WTC11 (cell line): ENCODE measurements at regions not wholly inside any gene's neighbourhood (a gene's known extent, or its start where the extent isn't known, plus 50 kb on each side); places are given as distances from the start of the nearest gene placed in this dataset.

ENCODE experiments used
- ATAC-seq: fragments of 200-7000 bp; cut with Tn5 transposase; 2 replicates; pipeline ENCODE4 v1.10.0; 2021; ENCODE audit warnings: mild to moderate bottlenecking, moderate library complexity
- CTCF ChIA-PET: fragments of 300-600 bp; sonication (Branson Sonifier 250); formaldehyde crosslinking; loops from one replicate; lab custom pipeline; 2021; ENCODE audit warnings: antibody characterized with exemption; lab: Charles Lee
- POLR2A ChIA-PET: fragments of 350-600 bp; sonication (Branson Sonifier 250); formaldehyde crosslinking; loops from one replicate; lab custom pipeline; 2021; ENCODE audit warnings: antibody characterized with exemption; lab: Charles Lee
- DNase-seq: peaks from one replicate; pipeline ENCODE4 v3.0.0; 2021; ENCODE audit warnings: low spot score
- H3K27ac Mint-ChIP-seq: 2 replicates; pipeline ENCODE4 v1.8.0; 2021; ENCODE audit warnings: mixed read lengths
- H3K27me3 Mint-ChIP-seq: 2 replicates; pipeline ENCODE4 v1.8.0; 2021; ENCODE audit warnings: low read depth, mild to moderate bottlenecking, moderate library complexity, mixed read lengths
- H3K36me3 Mint-ChIP-seq: 2 replicates; pipeline ENCODE4 v1.8.0; 2021; ENCODE audit warnings: mixed read lengths
- H3K4me1 Mint-ChIP-seq: 2 replicates; pipeline ENCODE4 v1.8.0; 2022; ENCODE audit warnings: mixed read lengths
- H3K4me3 Mint-ChIP-seq: 2 replicates; pipeline ENCODE4 v1.8.0; 2021; ENCODE audit warnings: mild to moderate bottlenecking, moderate library complexity, mixed read lengths
- H3K9me3 Mint-ChIP-seq: 2 replicates; pipeline ENCODE4 v1.8.0; 2021; ENCODE audit warnings: mixed read lengths
- ATF1 ChIP-seq: sonication (generic); formaldehyde crosslinking; IDR thresholded peaks from 2 replicates; pipeline ENCODE4 v1.8.1; 2023; ENCODE audit warnings: mild to moderate bottlenecking, moderate library complexity, missing genetic modification reagents
- ATF6 ChIP-seq: sonication (generic); formaldehyde crosslinking; IDR thresholded peaks from 2 replicates; pipeline ENCODE4 v1.8.1; 2023; ENCODE audit warnings: mild to moderate bottlenecking, missing genetic modification reagents
- CBFB ChIP-seq: sonication (generic); formaldehyde crosslinking; IDR thresholded peaks from 2 replicates; pipeline ENCODE4 v1.8.1; 2022; ENCODE audit warnings: mild to moderate bottlenecking, low read depth, missing genetic modification reagents
- CREB1 ChIP-seq: sonication (generic); formaldehyde crosslinking; IDR thresholded peaks from 2 replicates; pipeline ENCODE4 v1.8.0; 2023; ENCODE audit warnings: mild to moderate bottlenecking, missing genetic modification reagents
- CREM ChIP-seq: sonication (generic); formaldehyde crosslinking; IDR thresholded peaks from 2 replicates; pipeline ENCODE4 v1.8.1; 2022; ENCODE audit warnings: mild to moderate bottlenecking, missing genetic modification reagents, moderate library complexity
- E2F4 ChIP-seq: sonication (generic); formaldehyde crosslinking; IDR thresholded peaks from 2 replicates; pipeline ENCODE4 v1.8.1; 2022; ENCODE audit warnings: low read depth, mild to moderate bottlenecking, moderate library complexity, missing genetic modification reagents, borderline replicate concordance
- ELF4 ChIP-seq: sonication (generic); formaldehyde crosslinking; IDR thresholded peaks from 2 replicates; pipeline ENCODE4 v1.8.1; 2022; ENCODE audit warnings: low read depth, mild to moderate bottlenecking, moderate library complexity, missing genetic modification reagents
- EMX1 ChIP-seq: fragments of 250-450 bp; sonication (Bioruptor Pico); IDR thresholded peaks from 2 replicates; pipeline ENCODE4 v1.8.0; 2021; ENCODE audit warnings: mild to moderate bottlenecking
- GRHL2 ChIP-seq: fragments of 250-450 bp; sonication (Bioruptor Pico); IDR thresholded peaks from 2 replicates; pipeline ENCODE4 v1.8.0; 2022; ENCODE audit warnings: mild to moderate bottlenecking, moderate library complexity; ENCODE audit not compliant: insufficient replicate concordance, severe bottlenecking
- IRF2 ChIP-seq: sonication (generic); formaldehyde crosslinking; IDR thresholded peaks from 2 replicates; pipeline ENCODE4 v1.8.0; 2022; ENCODE audit warnings: low read depth, missing genetic modification reagents, borderline replicate concordance
- JUN ChIP-seq: sonication (generic); formaldehyde crosslinking; IDR thresholded peaks from 2 replicates; pipeline ENCODE4 v1.8.0; 2023; ENCODE audit warnings: mild to moderate bottlenecking, missing genetic modification reagents
- KAT7 ChIP-seq: sonication (generic); formaldehyde crosslinking; IDR thresholded peaks from 2 replicates; pipeline ENCODE4 v1.8.1; 2023; ENCODE audit warnings: missing genetic modification reagents, mild to moderate bottlenecking, borderline replicate concordance
- MXD4 ChIP-seq: fragments of 250-450 bp; sonication (Bioruptor Pico); IDR thresholded peaks from 2 replicates; pipeline ENCODE4 v1.8.0; 2021; ENCODE audit warnings: mild to moderate bottlenecking, moderate library complexity, borderline replicate concordance
- MYBL2 ChIP-seq: sonication (generic); formaldehyde crosslinking; IDR thresholded peaks from 2 replicates; pipeline ENCODE4 v1.8.1; 2023; ENCODE audit warnings: mild to moderate bottlenecking, moderate library complexity, missing genetic modification reagents
- NFE2L1 ChIP-seq: sonication (generic); formaldehyde crosslinking; IDR thresholded peaks from 2 replicates; pipeline ENCODE4 v1.8.1; 2023; ENCODE audit warnings: missing genetic modification reagents
- NR1H2 ChIP-seq: sonication (generic); formaldehyde crosslinking; IDR thresholded peaks from 2 replicates; pipeline ENCODE4 v1.9.0; 2021; ENCODE audit warnings: mild to moderate bottlenecking, moderate library complexity, missing genetic modification reagents
- PREB ChIP-seq: sonication (generic); formaldehyde crosslinking; IDR thresholded peaks from 2 replicates; pipeline ENCODE4 v1.8.1; 2022; ENCODE audit warnings: mild to moderate bottlenecking, missing genetic modification reagents, moderate library complexity, borderline replicate concordance
- RELA ChIP-seq: sonication (generic); formaldehyde crosslinking; IDR thresholded peaks from 2 replicates; pipeline ENCODE4 v1.8.1; 2022; ENCODE audit warnings: missing genetic modification reagents, mild to moderate bottlenecking, borderline replicate concordance
- TCF7 ChIP-seq: sonication (generic); formaldehyde crosslinking; IDR thresholded peaks from 2 replicates; pipeline ENCODE4 v1.8.0; 2022; ENCODE audit warnings: mild to moderate bottlenecking, low read depth, missing genetic modification reagents, moderate library complexity
- TEAD1 ChIP-seq: sonication (generic); formaldehyde crosslinking; IDR thresholded peaks from 2 replicates; pipeline ENCODE4 v1.8.0; 2022; ENCODE audit warnings: mild to moderate bottlenecking, missing genetic modification reagents
- TEAD4 ChIP-seq: sonication (generic); formaldehyde crosslinking; IDR thresholded peaks from 2 replicates; pipeline ENCODE4 v1.8.0; 2022; ENCODE audit warnings: mild to moderate bottlenecking, missing genetic modification reagents
- ZNF317 ChIP-seq: sonication (generic); formaldehyde crosslinking; IDR thresholded peaks from 2 replicates; pipeline ENCODE4 v1.8.1; 2023; ENCODE audit warnings: low read depth, mild to moderate bottlenecking, moderate library complexity, missing genetic modification reagents, borderline replicate concordance
- ZNF416 ChIP-seq: fragments of 250-450 bp; sonication (Bioruptor Pico); IDR thresholded peaks from 2 replicates; pipeline ENCODE4 v1.9.0; 2021; ENCODE audit warnings: mild to moderate bottlenecking, inconsistent platforms
- ZNF423 ChIP-seq: fragments of 250-450 bp; sonication (Bioruptor Pico); IDR thresholded peaks from 2 replicates; pipeline ENCODE4 v2.1.2; 2022; ENCODE audit warnings: mild to moderate bottlenecking, moderate library complexity
- TF ChIP-seq, protein P1 (sequence below): sonication (generic); formaldehyde crosslinking; IDR thresholded peaks from 2 replicates; pipeline ENCODE4 v1.8.1; 2023; ENCODE audit warnings: mild to moderate bottlenecking, missing genetic modification reagents
- TF ChIP-seq, protein P2 (sequence below): sonication (generic); formaldehyde crosslinking; IDR thresholded peaks from 2 replicates; pipeline ENCODE4 v1.8.1; 2022; ENCODE audit warnings: missing genetic modification reagents, borderline replicate concordance
- TF ChIP-seq, protein P3 (sequence below): sonication (generic); formaldehyde crosslinking; conservative IDR thresholded peaks from 2 replicates; pipeline ENCODE4 v1.8.1; 2022; ENCODE audit warnings: mild to moderate bottlenecking, missing genetic modification reagents
- TF ChIP-seq, protein P4 (sequence below): fragments of 200-600 bp; IDR thresholded peaks from 2 replicates; pipeline ENCODE4 v1.8.0; 2022; ENCODE audit warnings: antibody characterized with exemption

- H3K4me3 Mint-ChIP-seq, result no peak overlapping the region
- H3K36me3 Mint-ChIP-seq, result no peaks in the 10 kb centered on the region; the same call in 1 of the 2 replicates
- peaks cover 12% of the 10 kb centered on the region for H3K9me3 Mint-ChIP-seq
- H3K27me3 Mint-ChIP-seq, result no peaks in the 10 kb centered on the region
- CTCF ChIA-PET, result no interaction called here
- DNase-seq (no peak), ATAC-seq (no peak)
- TF ChIP-seq ZNF416 (CRISPR knock-in tag) (no peak), EMX1 (CRISPR knock-in tag) (no peak), TEAD4 (no peak), ZNF423 (CRISPR knock-in tag) (no peak), NFE2L1 (no peak), GRHL2 (no peak), IRF2 (CRISPR knock-in tag) (no peak), ATF1 (CRISPR knock-in tag) (no peak), NR1H2 (CRISPR knock-in tag) (no peak), E2F4 (no peak), ATF6 (CRISPR knock-in tag) (no peak), JUN (CRISPR knock-in tag) (no peak), MYBL2 (CRISPR knock-in tag) (no peak), RELA (CRISPR knock-in tag) (no peak), MXD4 (CRISPR knock-in tag) (no peak), KAT7 (no peak), TEAD1 (CRISPR knock-in tag) (no peak)
- TF ChIP-seq, protein P1, sequence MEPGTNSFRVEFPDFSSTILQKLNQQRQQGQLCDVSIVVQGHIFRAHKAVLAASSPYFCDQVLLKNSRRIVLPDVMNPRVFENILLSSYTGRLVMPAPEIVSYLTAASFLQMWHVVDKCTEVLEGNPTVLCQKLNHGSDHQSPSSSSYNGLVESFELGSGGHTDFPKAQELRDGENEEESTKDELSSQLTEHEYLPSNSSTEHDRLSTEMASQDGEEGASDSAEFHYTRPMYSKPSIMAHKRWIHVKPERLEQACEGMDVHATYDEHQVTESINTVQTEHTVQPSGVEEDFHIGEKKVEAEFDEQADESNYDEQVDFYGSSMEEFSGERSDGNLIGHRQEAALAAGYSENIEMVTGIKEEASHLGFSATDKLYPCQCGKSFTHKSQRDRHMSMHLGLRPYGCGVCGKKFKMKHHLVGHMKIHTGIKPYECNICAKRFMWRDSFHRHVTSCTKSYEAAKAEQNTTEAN (CRISPR knock-in tag), result no peak
- TF ChIP-seq, protein P2, sequence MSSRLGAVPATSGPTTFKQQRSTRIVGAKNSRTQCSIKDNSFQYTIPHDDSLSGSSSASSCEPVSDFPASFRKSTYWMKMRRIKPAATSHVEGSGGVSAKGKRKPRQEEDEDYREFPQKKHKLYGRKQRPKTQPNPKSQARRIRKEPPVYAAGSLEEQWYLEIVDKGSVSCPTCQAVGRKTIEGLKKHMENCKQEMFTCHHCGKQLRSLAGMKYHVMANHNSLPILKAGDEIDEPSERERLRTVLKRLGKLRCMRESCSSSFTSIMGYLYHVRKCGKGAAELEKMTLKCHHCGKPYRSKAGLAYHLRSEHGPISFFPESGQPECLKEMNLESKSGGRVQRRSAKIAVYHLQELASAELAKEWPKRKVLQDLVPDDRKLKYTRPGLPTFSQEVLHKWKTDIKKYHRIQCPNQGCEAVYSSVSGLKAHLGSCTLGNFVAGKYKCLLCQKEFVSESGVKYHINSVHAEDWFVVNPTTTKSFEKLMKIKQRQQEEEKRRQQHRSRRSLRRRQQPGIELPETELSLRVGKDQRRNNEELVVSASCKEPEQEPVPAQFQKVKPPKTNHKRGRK (CRISPR knock-in tag), result no peak
- H3K4me1 Mint-ChIP-seq, result no peaks in the 10 kb centered on the region
- H3K27ac Mint-ChIP-seq, result no peak overlapping the region
- POLR2A ChIA-PET, result no interaction called here
These were observed 536.6 kb downstream of the RWDD3 start for GRCh38 chr1:95770581-95770980.

- H3K9me3 Mint-ChIP-seq, result peaks cover 28% of the 10 kb centered on the region
- peaks cover 12% of the 10 kb centered on the region for H3K4me1 Mint-ChIP-seq
- ChIA-PET POLR2A (no interaction called here), CTCF (no interaction called here)
- H3K4me3 Mint-ChIP-seq, result no peak overlapping the region
- H3K27me3 Mint-ChIP-seq, result no peaks in the 10 kb centered on the region
- no peak overlapping the region for H3K27ac Mint-ChIP-seq
- no peak for ATAC-seq
- no peaks in the 10 kb centered on the region; the same call in 1 of the 2 replicates for H3K36me3 Mint-ChIP-seq
- DNase-seq, result no peak
- no peak for TF ChIP-seq PREB (CRISPR knock-in tag)
- TF ChIP-seq, protein P3, sequence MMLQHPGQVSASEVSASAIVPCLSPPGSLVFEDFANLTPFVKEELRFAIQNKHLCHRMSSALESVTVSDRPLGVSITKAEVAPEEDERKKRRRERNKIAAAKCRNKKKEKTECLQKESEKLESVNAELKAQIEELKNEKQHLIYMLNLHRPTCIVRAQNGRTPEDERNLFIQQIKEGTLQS (CRISPR knock-in tag), result no peak
- no peak for TF ChIP-seq CBFB
- no peak for TF ChIP-seq TCF7
- no peak for TF ChIP-seq GRHL2
- no peak for TF ChIP-seq EMX1 (CRISPR knock-in tag)
- TF ChIP-seq ZNF317 (CRISPR knock-in tag), result no peak
- TF ChIP-seq CREM, result no peak
- no peak for TF ChIP-seq ELF4 (CRISPR knock-in tag)
- TF ChIP-seq ZNF416 (CRISPR knock-in tag), result no peak
- TF ChIP-seq KAT7, result no peak
- TF ChIP-seq, protein P4, sequence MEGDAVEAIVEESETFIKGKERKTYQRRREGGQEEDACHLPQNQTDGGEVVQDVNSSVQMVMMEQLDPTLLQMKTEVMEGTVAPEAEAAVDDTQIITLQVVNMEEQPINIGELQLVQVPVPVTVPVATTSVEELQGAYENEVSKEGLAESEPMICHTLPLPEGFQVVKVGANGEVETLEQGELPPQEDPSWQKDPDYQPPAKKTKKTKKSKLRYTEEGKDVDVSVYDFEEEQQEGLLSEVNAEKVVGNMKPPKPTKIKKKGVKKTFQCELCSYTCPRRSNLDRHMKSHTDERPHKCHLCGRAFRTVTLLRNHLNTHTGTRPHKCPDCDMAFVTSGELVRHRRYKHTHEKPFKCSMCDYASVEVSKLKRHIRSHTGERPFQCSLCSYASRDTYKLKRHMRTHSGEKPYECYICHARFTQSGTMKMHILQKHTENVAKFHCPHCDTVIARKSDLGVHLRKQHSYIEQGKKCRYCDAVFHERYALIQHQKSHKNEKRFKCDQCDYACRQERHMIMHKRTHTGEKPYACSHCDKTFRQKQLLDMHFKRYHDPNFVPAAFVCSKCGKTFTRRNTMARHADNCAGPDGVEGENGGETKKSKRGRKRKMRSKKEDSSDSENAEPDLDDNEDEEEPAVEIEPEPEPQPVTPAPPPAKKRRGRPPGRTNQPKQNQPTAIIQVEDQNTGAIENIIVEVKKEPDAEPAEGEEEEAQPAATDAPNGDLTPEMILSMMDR, result no peak
- no peak for TF ChIP-seq CREB1 (CRISPR knock-in tag)
These were observed 544.2 kb downstream of the RWDD3 start for GRCh38 chr1:95778217-95778616.
